DMS53 (cell line): ENCODE measurements at regions not wholly inside any gene's neighbourhood (a gene's known extent, or its start where the extent isn't known, plus 50 kb on each side); places are given as distances from the start of the nearest gene placed in this dataset.

Experiments
- DNase-seq: peaks from one replicate; lab custom pipeline; 2025; lab: John Stamatoyannopoulos, UW

- DNase-seq: no peak
Observed at GRCh38 chr6:21885532-21886114, 292.1 kb downstream of the SOX4 start.

- DNase-seq: no peak
Observed at GRCh38 chr6:21886542-21887151, 293.1 kb downstream of the SOX4 start.

GRCh38 chr6:21887231-21888185, 294.0 kb downstream of the SOX4 start:
- DNase-seq: peak; percentile 71

GRCh38 chr6:21891080-21891479, 297.5 kb downstream of the SOX4 start:
- no peak for DNase-seq

- peak; percentile 68 for DNase-seq
Observed at GRCh38 chr6:21893793-21894192, 300.2 kb downstream of the SOX4 start.

GRCh38 chr6:21895555-21895954, 302.0 kb downstream of the SOX4 start:
- no peak for DNase-seq

- DNase-seq: no peak
Observed at GRCh38 chr6:21898107-21898796, 304.7 kb downstream of the SOX4 start.

- DNase-seq: no peak
Observed at GRCh38 chr6:21899708-21900107, 306.2 kb downstream of the SOX4 start.

GRCh38 chr6:21900730-21901129, 307.2 kb downstream of the SOX4 start:
- peak; percentile 66 for DNase-seq

GRCh38 chr6:21902628-21903169, 309.1 kb downstream of the SOX4 start:
- peak; percentile 50 for DNase-seq

- DNase-seq: no peak
Observed at GRCh38 chr6:21905531-21905930, 312.0 kb downstream of the SOX4 start.

GRCh38 chr6:21906826-21907225, 313.3 kb downstream of the SOX4 start:
- DNase-seq: peak; percentile 15

- no peak for DNase-seq
Observed at GRCh38 chr6:21907291-21907690, 313.7 kb downstream of the SOX4 start.

GRCh38 chr6:21908161-21908848, 314.8 kb downstream of the SOX4 start:
- DNase-seq: peak; percentile 12

GRCh38 chr6:21909321-21909720, 315.8 kb downstream of the SOX4 start:
- no peak for DNase-seq

- no peak for DNase-seq
Observed at GRCh38 chr6:21911208-21911607, 317.7 kb downstream of the SOX4 start.

GRCh38 chr6:21912151-21912832, 318.7 kb downstream of the SOX4 start:
- DNase-seq: no peak

GRCh38 chr6:21914121-21914973, 320.8 kb downstream of the SOX4 start:
- peak; percentile 83 for DNase-seq

- DNase-seq: peak; percentile 43
Observed at GRCh38 chr6:21915707-21916260, 322.2 kb downstream of the SOX4 start.

GRCh38 chr6:21918041-21918440, 324.5 kb downstream of the SOX4 start:
- no peak for DNase-seq
